GM12878 (cell line): ENCODE measurements at regions not wholly inside any gene's neighbourhood (a gene's known extent, or its start where the extent isn't known, plus 50 kb on each side); places are given as distances from the start of the nearest gene placed in this dataset.

Source experiments
- ATAC-seq: fragments of 200-7000 bp; cut with Tn5 transposase; 3 replicates; pipeline ENCODE4 v1.9.1; 2020; ENCODE audit warnings: mild to moderate bottlenecking, moderate library complexity
- BruUV-seq: library from RNA; stranded (reverse); fragments of 400-500 nt; replicated peaks from 2 replicates; lab custom pipeline; 2021; lab: Mats Ljungman, UMichigan
- CTCF ChIA-PET: fragments of 300-600 bp; sonication (Branson Sonifier 250); formaldehyde crosslinking; extraction: SDS; loops from one replicate; lab custom pipeline; 2021; ENCODE audit warnings: inconsistent platforms; lab: Yijun Ruan, JAX
- POLR2A ChIA-PET: fragments of 350-600 bp; formaldehyde crosslinking; extraction: SDS; loops from one replicate; lab custom pipeline; 2021; ENCODE audit warnings: inconsistent platforms; lab: Charles Lee
- RAD21 ChIA-PET: fragments of 300-600 bp; sonication (Branson Sonifier 250); formaldehyde crosslinking; loops from one replicate; lab custom pipeline; 2023; ENCODE audit warnings: antibody characterized with exemption; ENCODE audit not compliant: unreplicated experiment; lab: Charles Lee
- SMC1A ChIA-PET: fragments of 300-600 bp; sonication (Branson Sonifier 250); formaldehyde crosslinking; loops from one replicate; lab custom pipeline; 2023; ENCODE audit not compliant: unreplicated experiment, uncharacterized antibody; lab: Charles Lee
- DNase-seq: peaks from one replicate; pipeline ENCODE4 v3.0.0-alpha.2; 2011; ENCODE audit warnings: low read depth, low spot score
- FAIRE-seq: peaks from 3 replicates; lab custom pipeline; 2011; peaks lifted over from hg19 to GRCh38; lab: Jason Lieb, UNC
- H2AFZ ChIP-seq: 2 replicates; pipeline ENCODE4 v1.6.0; 2011; ENCODE audit warnings: low read depth, low read length, control low read depth; ENCODE audit not compliant: control insufficient read depth
- H3K27ac ChIP-seq: 2 replicates; pipeline ENCODE4 v1.5.1; 2011; ENCODE audit warnings: control low read depth; ENCODE audit not compliant: control insufficient read depth, insufficient read depth
- H3K27me3 ChIP-seq, 2 experiments: replicated peaks in 1 of 2; 2 replicates each; pipeline versions ENCODE4 v1.6.0 to v1.6.1; 2011; ENCODE audit warnings: low read length in 1 of 2; ENCODE audit not compliant: control insufficient read depth in 2 of 2, insufficient read depth in 2 of 2
- H3K36me3 ChIP-seq, 2 experiments: 2 replicates each; pipeline ENCODE4 v1.5.1; 2011; ENCODE audit warnings: low read length in 1 of 2; ENCODE audit not compliant: control insufficient read depth in 2 of 2, insufficient read depth in 2 of 2
- H3K4me1 ChIP-seq: 2 replicates; pipeline ENCODE4 v1.6.1; 2011; ENCODE audit warnings: mild to moderate bottlenecking, low read length, moderate library complexity, mixed read lengths; ENCODE audit not compliant: control insufficient read depth, insufficient read depth
- H3K4me2 ChIP-seq: 2 replicates; pipeline ENCODE4 v1.6.0; 2011; ENCODE audit warnings: control low read depth; ENCODE audit not compliant: control insufficient read depth, insufficient read depth
- H3K4me3 ChIP-seq: fragments of 200-600 bp; sonication (generic); 2 replicates; pipeline ENCODE4 v1.5.1; 2016
- H3K79me2 ChIP-seq: 2 replicates; pipeline ENCODE4 v1.6.0; 2011; ENCODE audit warnings: low read length; ENCODE audit not compliant: control insufficient read depth, insufficient read depth
- H3K9ac ChIP-seq: 2 replicates; pipeline ENCODE4 v1.8.0; 2011; ENCODE audit warnings: low read length, control low read depth, mixed read lengths; ENCODE audit not compliant: control insufficient read depth, insufficient read depth
- H3K9me3 ChIP-seq: replicated peaks from 3 replicates; pipeline ENCODE4 v1.5.1; 2011; ENCODE audit warnings: mild to moderate bottlenecking, low read length; ENCODE audit not compliant: control insufficient read depth, insufficient read depth
- H4K20me1 ChIP-seq: 2 replicates; pipeline ENCODE4 v1.6.0; 2011; ENCODE audit not compliant: control insufficient read depth, insufficient read depth
- CHD1 ChIP-seq: IDR thresholded peaks from 2 replicates; pipeline ENCODE4 v1.6.1; 2012; ENCODE audit warnings: low read depth, low read length, improper control_type of control experiment
- EGR1 ChIP-seq, 2 experiments: IDR thresholded peaks; 1 replicate in 1 of 2; 2 replicates in 1 of 2; pipeline ENCODE4 v1.6.1; 2011 to 2012; ENCODE audit warnings: low read depth in 2 of 2, low read length in 2 of 2, borderline replicate concordance in 1 of 2, mild to moderate bottlenecking in 1 of 2, moderate library complexity in 1 of 2
- EZH2 ChIP-seq: IDR thresholded peaks from 2 replicates; pipeline ENCODE4 v1.6.1; 2012; ENCODE audit warnings: low read depth, mild to moderate bottlenecking, control low read depth, inconsistent platforms, low read length, borderline replicate concordance; ENCODE audit not compliant: control insufficient read depth
- KDM1A ChIP-seq: fragments of 200-600 bp; sonication (generic); IDR thresholded peaks from 2 replicates; pipeline ENCODE4 v1.6.1; 2016; ENCODE audit warnings: borderline replicate concordance
- MXI1 ChIP-seq: fragments of 150-350 bp; IDR thresholded peaks from 2 replicates; pipeline ENCODE4 v1.6.1; 2011; ENCODE audit warnings: low read depth, mild to moderate bottlenecking, inconsistent platforms, low read length, improper control_type of control experiment
- NBN ChIP-seq: fragments of 450-650 bp; IDR thresholded peaks from 2 replicates; pipeline ENCODE4 v1.6.1; 2016
- SIN3A ChIP-seq: IDR thresholded peaks from 2 replicates; pipeline ENCODE4 v1.6.1; 2012; ENCODE audit warnings: low read depth, low read length, improper control_type of control experiment
- ZNF274 ChIP-seq: IDR thresholded peaks from one replicate; pipeline ENCODE4 v1.8.0; 2011; ENCODE audit not compliant: insufficient read length, insufficient read depth
- WGBS: methylation state at CpG from one replicate; pipeline ENCODE4 v1.1.6; 2016; ENCODE audit warnings: low lambda C conversion rate; ENCODE audit not compliant: insufficient replicate concordance, insufficient coverage; ENCODE audit errors: missing lambda C conversion rate; 5-methylcytosine and 5-hydroxymethylcytosine counted together
- in situ Hi-C: fragments of 300-500 bp; cut with MboI; formaldehyde crosslinking; loops from 9 replicates; pipeline ENCODE4 v1.14.3; 2018; ENCODE audit warnings: mixed read lengths
- intact Hi-C: fragments of 100-400 bp; cut with micrococcal nuclease; formaldehyde crosslinking; loops from one replicate; pipeline ENCODE4 v1.14.2; 2022; ENCODE audit not compliant: unreplicated experiment
- TF ChIP-seq, protein P1 (sequence below): IDR thresholded peaks from 2 replicates; pipeline ENCODE4 v1.6.1; 2012; ENCODE audit warnings: low read length, inconsistent platforms
- TF ChIP-seq, protein P2 (sequence below): fragments of 450-650 bp; IDR thresholded peaks from 2 replicates; pipeline ENCODE4 v1.6.1; 2014; ENCODE audit warnings: mild to moderate bottlenecking

DNA sequence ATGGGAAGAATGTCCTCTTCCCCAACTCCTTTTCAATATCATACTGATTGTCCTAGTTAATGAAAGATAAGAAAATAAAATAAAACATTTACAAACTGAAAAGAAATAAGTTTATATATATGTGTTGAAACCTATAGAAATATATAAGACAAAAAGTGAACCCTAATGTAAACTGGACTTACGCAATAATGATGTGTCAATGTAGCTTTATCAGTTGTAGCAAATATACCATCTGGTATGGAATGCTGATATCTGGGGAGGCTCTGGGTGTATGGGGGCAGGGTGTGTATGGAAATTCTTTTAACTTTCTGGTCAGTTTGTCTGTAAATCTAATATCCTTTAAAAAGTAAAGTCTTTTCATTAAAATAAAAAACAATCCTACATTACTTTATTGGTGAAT lies 603.9 kb downstream of the DMRTA1 start:
- Histone ChIP-seq H3K4me1 (no peaks in the 10 kb centered on the region), H3K4me2 (no peak overlapping the region), H3K79me2 (no peaks in the 10 kb centered on the region), H3K4me3 (no peak overlapping the region), H3K27ac (no peak overlapping the region), H3K9me3 (no peaks in the 10 kb centered on the region), H3K36me3 (no peaks in the 10 kb centered on the region), H3K9ac (no peak overlapping the region), H2AFZ (no peak overlapping the region), H4K20me1 (no peaks in the 10 kb centered on the region), H3K27me3 (no peaks in the 10 kb centered on the region)
- TF ChIP-seq SIN3A (no peak), MXI1 (no peak), KDM1A (no peak), ZNF274 (no peak), NBN (no peak), CHD1 (no peak), EZH2 (no peak), EGR1 (IDR thresholded peaks at IDR 0.05; ENCODE audit: borderline replicate concordance in 1 of 2, low read depth in 2 of 2, low read length in 2 of 2) (no peak)
- TF ChIP-seq, protein P1, sequence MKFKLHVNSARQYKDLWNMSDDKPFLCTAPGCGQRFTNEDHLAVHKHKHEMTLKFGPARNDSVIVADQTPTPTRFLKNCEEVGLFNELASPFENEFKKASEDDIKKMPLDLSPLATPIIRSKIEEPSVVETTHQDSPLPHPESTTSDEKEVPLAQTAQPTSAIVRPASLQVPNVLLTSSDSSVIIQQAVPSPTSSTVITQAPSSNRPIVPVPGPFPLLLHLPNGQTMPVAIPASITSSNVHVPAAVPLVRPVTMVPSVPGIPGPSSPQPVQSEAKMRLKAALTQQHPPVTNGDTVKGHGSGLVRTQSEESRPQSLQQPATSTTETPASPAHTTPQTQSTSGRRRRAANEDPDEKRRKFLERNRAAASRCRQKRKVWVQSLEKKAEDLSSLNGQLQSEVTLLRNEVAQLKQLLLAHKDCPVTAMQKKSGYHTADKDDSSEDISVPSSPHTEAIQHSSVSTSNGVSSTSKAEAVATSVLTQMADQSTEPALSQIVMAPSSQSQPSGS, result no peak
- TF ChIP-seq, protein P2, sequence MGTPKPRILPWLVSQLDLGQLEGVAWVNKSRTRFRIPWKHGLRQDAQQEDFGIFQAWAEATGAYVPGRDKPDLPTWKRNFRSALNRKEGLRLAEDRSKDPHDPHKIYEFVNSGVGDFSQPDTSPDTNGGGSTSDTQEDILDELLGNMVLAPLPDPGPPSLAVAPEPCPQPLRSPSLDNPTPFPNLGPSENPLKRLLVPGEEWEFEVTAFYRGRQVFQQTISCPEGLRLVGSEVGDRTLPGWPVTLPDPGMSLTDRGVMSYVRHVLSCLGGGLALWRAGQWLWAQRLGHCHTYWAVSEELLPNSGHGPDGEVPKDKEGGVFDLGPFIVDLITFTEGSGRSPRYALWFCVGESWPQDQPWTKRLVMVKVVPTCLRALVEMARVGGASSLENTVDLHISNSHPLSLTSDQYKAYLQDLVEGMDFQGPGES, result no peak
- 38% methylated on average over 1 of the region's 1 CpG for WGBS
- RAD21 ChIA-PET, result no interaction called here
- in situ Hi-C loops, result no loop called here
- POLR2A ChIA-PET, result interaction anchor here (0.6 kb wide), 1 partner anchor 235 kb away, joined by 3 read pairs; no protein-coding TSS in a partner anchor
- DNase-seq, result no peak
- CTCF ChIA-PET, result no interaction called here
- no peak for ATAC-seq
- intact Hi-C loops, result no loop called here
- no TSS peak for BruUV-seq
- no peak for FAIRE-seq
- SMC1A ChIA-PET, result interaction anchor here (0.6 to 1.0 kb wide), 2 partner anchors 29 to 38 kb away, joined by 4 read pairs; no protein-coding TSS in a partner anchor
